Mesendoderm (in vitro differentiated cells): ENCODE measurements at regions not wholly inside any gene's neighbourhood (a gene's known extent, or its start where the extent isn't known, plus 50 kb on each side); places are given as distances from the start of the nearest gene placed in this dataset.

ENCODE experiments used
- DNase-seq: peaks from one replicate; pipeline ENCODE4 v3.0.0; 2013
- H2AK5ac ChIP-seq: 2 replicates; pipeline ENCODE4 v1.6.1; 2013; ENCODE audit warnings: low read length, inconsistent platforms
- H2BK120ac ChIP-seq: 2 replicates; pipeline ENCODE4 v1.6.1; 2013; ENCODE audit warnings: low read depth, mild to moderate bottlenecking, low read length, moderate library complexity, mixed read lengths
- H2BK15ac ChIP-seq: replicated peaks from 2 replicates; pipeline ENCODE4 v1.6.1; 2013; ENCODE audit warnings: low read depth, mild to moderate bottlenecking, moderate library complexity
- H2BK5ac ChIP-seq: 2 replicates; pipeline ENCODE4 v1.6.1; 2013; ENCODE audit warnings: low read length, inconsistent platforms
- H3K18ac ChIP-seq: 2 replicates; pipeline ENCODE4 v1.6.1; 2013; ENCODE audit warnings: mild to moderate bottlenecking, low read length, mixed read lengths
- H3K23ac ChIP-seq: one replicate; pipeline ENCODE4 v1.6.1; 2013; ENCODE audit warnings: low read length
- H3K27ac ChIP-seq: 2 replicates; pipeline ENCODE4 v1.5.1; 2013; ENCODE audit warnings: low read depth, mild to moderate bottlenecking, inconsistent platforms, low read length, moderate library complexity
- H3K27me3 ChIP-seq: 2 replicates; pipeline ENCODE4 v1.6.1; 2013; ENCODE audit warnings: low read length, control low read depth, mild to moderate bottlenecking, inconsistent platforms; ENCODE audit not compliant: insufficient read depth, poor library complexity
- H3K36me3 ChIP-seq: 2 replicates; pipeline ENCODE4 v1.6.1; 2013; ENCODE audit warnings: low read length, inconsistent platforms; ENCODE audit not compliant: control insufficient read depth, insufficient read depth
- H3K4ac ChIP-seq: one replicate; pipeline ENCODE4 v1.6.1; 2013; ENCODE audit warnings: low read depth, mild to moderate bottlenecking, low read length, moderate library complexity
- H3K4me1 ChIP-seq: 2 replicates; pipeline ENCODE4 v1.6.1; 2013; ENCODE audit warnings: low read depth, low read length, inconsistent platforms; ENCODE audit not compliant: control insufficient read depth
- H3K4me2 ChIP-seq: 2 replicates; pipeline ENCODE4 v1.6.1; 2013; ENCODE audit warnings: low read length
- H3K4me3 ChIP-seq: 2 replicates; pipeline ENCODE4 v1.5.1; 2013; ENCODE audit warnings: mild to moderate bottlenecking, low read length
- H3K56ac ChIP-seq: one replicate; pipeline ENCODE4 v1.6.1; 2013; ENCODE audit warnings: low read length
- H3K79me1 ChIP-seq: 2 replicates; pipeline ENCODE4 v1.6.1; 2013; ENCODE audit warnings: low read length, inconsistent platforms
- H3K79me2 ChIP-seq: 2 replicates; pipeline ENCODE4 v1.6.1; 2013; ENCODE audit warnings: mild to moderate bottlenecking, low read length; ENCODE audit not compliant: control insufficient read depth, insufficient read depth
- H3K9ac ChIP-seq: 2 replicates; pipeline ENCODE4 v1.6.1; 2013; ENCODE audit warnings: low read length, inconsistent platforms
- H4K5ac ChIP-seq: one replicate; pipeline ENCODE4 v1.6.1; 2013; ENCODE audit warnings: low read length
- H4K8ac ChIP-seq: one replicate; pipeline ENCODE4 v1.6.1; 2013; ENCODE audit warnings: low read depth, mild to moderate bottlenecking, control low read depth, low read length, moderate library complexity
- WGBS: extraction: QIAGEN DNeasy Blood & Tissue Kit; methylation state at CpG from one replicate; pipeline ENCODE4 v1.1.7; 2013; ENCODE audit warnings: low lambda C conversion rate, missing lambda C conversion rate; ENCODE audit not compliant: insufficient coverage; ENCODE audit errors: extremely low coverage; 5-methylcytosine and 5-hydroxymethylcytosine counted together

DNA sequence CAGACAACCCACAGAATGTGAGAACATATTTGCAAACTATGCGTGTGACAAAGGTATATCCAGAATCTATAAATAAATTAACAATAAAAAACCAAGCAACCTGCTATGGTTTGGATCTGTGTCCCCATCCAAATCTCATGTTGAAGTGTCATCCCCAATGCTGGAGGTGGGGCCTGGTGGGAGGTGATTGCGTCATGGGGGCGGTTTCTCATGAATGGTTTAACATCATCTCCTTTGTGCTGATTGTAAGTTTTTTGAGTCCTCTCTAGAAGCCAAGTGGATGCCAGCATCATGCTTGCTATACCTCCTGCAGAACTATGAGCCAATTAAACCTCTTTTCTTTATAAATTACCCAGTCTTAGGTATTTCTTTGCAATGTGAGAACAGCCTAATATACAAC lies 335.4 kb downstream of the MAN2A1 start:
- WGBS = no CpG with 5 or more reads among the region's 3 CpGs
- Histone ChIP-seq H2BK5ac (no peak overlapping the region), H4K8ac (no peak overlapping the region), H3K9ac (no peak overlapping the region), H3K56ac (no peak overlapping the region), H2BK15ac (no peak overlapping the region), H3K36me3 (no peaks in the 10 kb centered on the region), H3K79me1 (no peaks in the 10 kb centered on the region), H3K4me2 (no peak overlapping the region), H3K4me1 (no peaks in the 10 kb centered on the region), H2AK5ac (no peak overlapping the region), H3K27ac (no peak overlapping the region), H3K4me3 (no peak overlapping the region), H3K27me3 (no peaks in the 10 kb centered on the region), H3K18ac (no peak overlapping the region), H2BK120ac (no peak overlapping the region), H3K79me2 (no peaks in the 10 kb centered on the region), H3K23ac (no peak overlapping the region), H4K5ac (no peak overlapping the region), H3K4ac (no peak overlapping the region)
- no peak for DNase-seq

DNA sequence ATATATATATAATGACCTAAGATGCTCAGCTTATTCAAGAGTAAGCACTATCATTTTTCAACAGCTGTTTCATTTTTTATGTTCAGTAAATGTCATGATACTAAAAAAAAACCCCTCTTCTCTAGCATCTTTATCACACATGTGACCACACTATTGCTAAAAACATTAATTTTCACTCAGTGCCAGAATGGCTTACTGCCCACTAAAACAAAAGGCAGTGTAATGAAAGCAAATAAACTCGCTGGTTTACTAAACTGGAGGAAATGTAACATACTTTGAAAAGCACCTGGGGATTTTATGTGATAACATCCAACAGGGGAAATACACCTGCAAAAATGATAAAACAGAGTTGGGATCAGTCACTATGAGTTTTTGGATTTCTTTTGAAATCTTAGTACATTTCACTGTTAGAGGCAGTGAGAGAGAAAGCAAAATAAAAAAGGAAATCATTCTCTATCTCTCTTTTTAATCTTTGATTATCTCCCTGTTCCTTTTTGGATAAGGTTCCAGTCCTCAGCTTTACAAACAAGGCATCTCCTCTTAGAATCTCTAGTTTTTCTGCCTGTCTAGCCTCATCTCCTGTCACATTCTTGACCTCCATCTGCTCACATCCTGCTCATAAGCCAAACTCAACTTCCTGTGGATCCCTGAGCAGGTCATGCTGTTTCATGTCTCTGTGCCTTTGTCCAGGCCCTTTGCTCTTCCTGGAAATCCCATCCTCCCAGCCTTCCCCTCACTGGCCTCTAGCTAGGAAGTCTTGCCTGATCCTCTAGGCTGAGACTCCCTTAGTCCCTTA lies 338.0 kb downstream of the MAN2A1 start:
- DNase-seq = peak; percentile 10
- Histone ChIP-seq H3K4me1 (no peaks in the 10 kb centered on the region), H3K79me1 (no peaks in the 10 kb centered on the region), H4K8ac (no peak overlapping the region), H3K4ac (no peak overlapping the region), H4K5ac (no peak overlapping the region), H3K18ac (no peak overlapping the region), H2BK120ac (no peak overlapping the region), H3K4me3 (no peak overlapping the region), H2BK5ac (no peak overlapping the region), H2AK5ac (no peak overlapping the region), H3K9ac (no peak overlapping the region), H3K56ac (no peak overlapping the region), H3K27me3 (no peaks in the 10 kb centered on the region), H3K79me2 (no peaks in the 10 kb centered on the region), H3K4me2 (no peak overlapping the region), H3K23ac (no peak overlapping the region), H2BK15ac (no peak overlapping the region), H3K36me3 (no peaks in the 10 kb centered on the region), H3K27ac (no peak overlapping the region)
- no CpG with 5 or more reads among the region's 1 CpG for WGBS

DNA sequence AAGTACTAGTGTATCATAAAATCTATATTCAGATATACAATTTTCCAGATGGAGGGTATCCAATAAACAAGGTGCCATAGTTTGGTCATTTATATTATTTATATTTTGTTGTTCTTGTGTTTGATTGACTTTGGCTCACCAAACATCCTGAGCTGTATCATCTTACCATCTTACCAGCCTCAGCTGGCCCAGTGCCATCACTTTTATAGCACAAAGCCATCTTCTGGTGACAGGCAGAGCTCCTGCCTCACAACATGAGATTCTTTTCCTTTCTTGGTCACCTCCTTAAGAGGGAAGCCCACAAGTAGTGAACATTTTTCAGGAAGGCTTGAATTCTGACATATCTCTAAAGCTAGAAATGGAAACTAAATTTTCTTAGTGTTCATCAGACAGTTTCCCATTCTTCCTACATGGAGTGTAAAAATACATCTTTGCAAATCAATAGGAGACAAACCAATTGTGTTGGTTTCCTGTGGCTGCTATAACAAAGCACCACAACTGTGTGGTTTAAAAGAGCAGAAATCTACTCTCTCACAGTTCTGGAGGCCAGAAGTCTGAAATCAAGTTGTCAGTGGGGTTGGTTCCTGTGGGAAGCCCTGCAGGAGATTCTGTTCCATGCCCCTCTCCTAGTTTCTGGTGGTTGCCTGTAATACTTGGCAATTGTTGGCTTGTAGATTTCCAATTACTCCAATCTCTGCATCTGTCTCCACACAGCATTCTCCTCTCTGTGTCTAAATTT lies 341.8 kb downstream of the MAN2A1 start:
- Histone ChIP-seq H4K8ac (no peak overlapping the region), H3K79me2 (no peaks in the 10 kb centered on the region), H3K4ac (no peak overlapping the region), H3K4me1 (no peaks in the 10 kb centered on the region), H2BK15ac (no peak overlapping the region), H3K18ac (no peak overlapping the region), H4K5ac (no peak overlapping the region), H3K36me3 (no peaks in the 10 kb centered on the region), H3K4me2 (no peak overlapping the region), H2BK5ac (no peak overlapping the region), H3K9ac (no peak overlapping the region), H3K27ac (no peak overlapping the region), H3K4me3 (no peak overlapping the region), H3K23ac (no peak overlapping the region), H3K56ac (no peak overlapping the region), H3K79me1 (no peaks in the 10 kb centered on the region), H2AK5ac (no peak overlapping the region), H2BK120ac (no peak overlapping the region), H3K27me3 (no peaks in the 10 kb centered on the region)
- DNase-seq = no peak

DNA sequence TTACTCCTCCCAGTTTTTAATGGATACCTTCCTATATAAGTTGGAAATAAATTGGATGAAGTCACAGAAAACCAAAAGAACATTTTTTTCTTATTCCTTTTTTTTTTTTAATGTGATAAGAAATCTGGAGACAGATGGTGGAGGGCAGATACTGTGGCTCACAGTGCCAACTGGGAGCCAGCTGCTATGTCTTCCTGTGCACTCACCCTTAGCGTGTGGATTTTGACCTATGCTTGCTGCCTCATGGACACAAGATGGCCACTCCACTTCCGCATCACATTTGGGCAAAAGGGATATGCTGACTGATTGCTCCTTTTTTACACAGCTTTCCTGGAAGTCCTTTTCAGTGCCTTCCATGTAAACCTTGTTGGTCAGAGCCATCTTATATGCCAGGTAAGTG lies 342.6 kb downstream of the MAN2A1 start:
- no peak overlapping the region for H2BK15ac ChIP-seq
- no CpG with 5 or more reads among the region's 2 CpGs for WGBS
- H3K4ac ChIP-seq = no peak overlapping the region
- H2BK120ac ChIP-seq = no peak overlapping the region
- no peak overlapping the region for H4K8ac ChIP-seq
- no peaks in the 10 kb centered on the region for H3K79me2 ChIP-seq
- no peak overlapping the region for H3K27ac ChIP-seq
- H3K56ac ChIP-seq = no peak overlapping the region
- no peak for DNase-seq
- H2AK5ac ChIP-seq = no peak overlapping the region
- H3K36me3 ChIP-seq = no peaks in the 10 kb centered on the region
- no peak overlapping the region for H2BK5ac ChIP-seq
- no peaks in the 10 kb centered on the region for H3K79me1 ChIP-seq
- no peaks in the 10 kb centered on the region for H3K27me3 ChIP-seq
- no peak overlapping the region for H3K9ac ChIP-seq
- H3K18ac ChIP-seq = no peak overlapping the region
- H4K5ac ChIP-seq = no peak overlapping the region
- H3K23ac ChIP-seq = no peak overlapping the region
- H3K4me3 ChIP-seq = no peak overlapping the region
- H3K4me2 ChIP-seq = no peak overlapping the region
- no peaks in the 10 kb centered on the region for H3K4me1 ChIP-seq

DNA sequence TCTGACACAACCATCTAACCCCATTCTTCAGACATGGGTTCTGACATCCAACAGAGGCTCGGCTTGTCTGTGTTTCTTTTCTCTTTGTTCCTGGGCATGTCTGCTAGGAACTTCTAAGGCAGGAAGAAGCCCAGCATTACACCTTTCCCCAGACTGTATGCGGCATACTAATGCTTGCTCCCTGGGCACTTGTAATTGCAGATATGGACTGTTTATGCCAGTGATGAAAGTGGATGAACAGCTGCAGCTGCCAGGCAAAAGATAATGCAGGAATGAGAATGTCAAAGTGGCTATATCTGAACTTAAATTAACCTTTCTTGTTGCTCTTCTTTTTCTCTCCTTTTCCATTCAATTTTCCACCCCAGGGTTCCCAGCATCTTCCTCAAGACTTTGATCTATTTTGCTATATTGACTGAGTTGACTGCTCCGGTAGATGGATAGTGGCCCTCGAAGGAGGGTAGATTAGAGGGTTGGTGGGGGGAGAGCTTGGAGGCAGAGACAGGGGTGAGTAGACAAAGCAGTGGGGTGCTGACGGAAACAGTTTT lies 344.4 kb downstream of the MAN2A1 start:
- no peaks in the 10 kb centered on the region for H3K79me2 ChIP-seq

More for the DNA sequence above, 344.4 kb downstream of the MAN2A1 start:
- Histone ChIP-seq H3K4me2 (no peak overlapping the region), H3K23ac (no peak overlapping the region), H3K56ac (no peak overlapping the region), H3K79me1 (no peaks in the 10 kb centered on the region), H3K9ac (no peak overlapping the region), H2BK120ac (no peak overlapping the region), H3K36me3 (no peaks in the 10 kb centered on the region), H3K27me3 (no peaks in the 10 kb centered on the region), H4K5ac (no peak overlapping the region), H3K4me3 (no peak overlapping the region), H4K8ac (no peak overlapping the region), H3K18ac (no peak overlapping the region), H3K27ac (no peak overlapping the region), H2BK5ac (no peak overlapping the region), H3K4ac (no peak overlapping the region), H3K4me1 (no peaks in the 10 kb centered on the region), H2BK15ac (no peak overlapping the region), H2AK5ac (no peak overlapping the region)
- no CpG with 5 or more reads among the region's 5 CpGs for WGBS
- DNase-seq = peak; percentile 4
